ENCODE measurements at regions not wholly inside any gene's neighbourhood (a gene's known extent, or its start where the extent isn't known, plus 50 kb on each side); places are given as distances from the start of the nearest gene placed in this dataset.

- no peak overlapping the region for H3K27ac ChIP-seq (replicated peaks)
- TF ChIP-seq POLR2AphosphoS5 (IDR thresholded peaks at IDR 0.05; ENCODE audit: low read depth) (no peak), GABPA (IDR thresholded peaks at IDR 0.05; ENCODE audit: low read depth) (no peak), SPI1 (IDR thresholded peaks at IDR 0.05; ENCODE audit: borderline replicate concordance, low read depth) (no peak), REST (IDR thresholded peaks at IDR 0.05; ENCODE audit: insufficient replicate concordance, low read depth) (no peak)
- TF ChIP-seq, protein P1, sequence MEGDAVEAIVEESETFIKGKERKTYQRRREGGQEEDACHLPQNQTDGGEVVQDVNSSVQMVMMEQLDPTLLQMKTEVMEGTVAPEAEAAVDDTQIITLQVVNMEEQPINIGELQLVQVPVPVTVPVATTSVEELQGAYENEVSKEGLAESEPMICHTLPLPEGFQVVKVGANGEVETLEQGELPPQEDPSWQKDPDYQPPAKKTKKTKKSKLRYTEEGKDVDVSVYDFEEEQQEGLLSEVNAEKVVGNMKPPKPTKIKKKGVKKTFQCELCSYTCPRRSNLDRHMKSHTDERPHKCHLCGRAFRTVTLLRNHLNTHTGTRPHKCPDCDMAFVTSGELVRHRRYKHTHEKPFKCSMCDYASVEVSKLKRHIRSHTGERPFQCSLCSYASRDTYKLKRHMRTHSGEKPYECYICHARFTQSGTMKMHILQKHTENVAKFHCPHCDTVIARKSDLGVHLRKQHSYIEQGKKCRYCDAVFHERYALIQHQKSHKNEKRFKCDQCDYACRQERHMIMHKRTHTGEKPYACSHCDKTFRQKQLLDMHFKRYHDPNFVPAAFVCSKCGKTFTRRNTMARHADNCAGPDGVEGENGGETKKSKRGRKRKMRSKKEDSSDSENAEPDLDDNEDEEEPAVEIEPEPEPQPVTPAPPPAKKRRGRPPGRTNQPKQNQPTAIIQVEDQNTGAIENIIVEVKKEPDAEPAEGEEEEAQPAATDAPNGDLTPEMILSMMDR (IDR thresholded peaks at IDR 0.05; ENCODE audit: insufficient read depth, low read length) = no peak
- H3K4me3 ChIP-seq (replicated peaks; ENCODE audit: insufficient read depth, low read length) = no peak overlapping the region
- no peaks in the 10 kb centered on the region for H3K27me3 ChIP-seq (ENCODE audit: insufficient read depth, poor library complexity, severe bottlenecking)
- no peak for DNase-seq (ENCODE audit: low read depth in 1 of 2, low spot score in 1 of 2)
Observed at GRCh38 chr12:60487284-60487683, 891.5 kb downstream of the SLC16A7 start.

DNA sequence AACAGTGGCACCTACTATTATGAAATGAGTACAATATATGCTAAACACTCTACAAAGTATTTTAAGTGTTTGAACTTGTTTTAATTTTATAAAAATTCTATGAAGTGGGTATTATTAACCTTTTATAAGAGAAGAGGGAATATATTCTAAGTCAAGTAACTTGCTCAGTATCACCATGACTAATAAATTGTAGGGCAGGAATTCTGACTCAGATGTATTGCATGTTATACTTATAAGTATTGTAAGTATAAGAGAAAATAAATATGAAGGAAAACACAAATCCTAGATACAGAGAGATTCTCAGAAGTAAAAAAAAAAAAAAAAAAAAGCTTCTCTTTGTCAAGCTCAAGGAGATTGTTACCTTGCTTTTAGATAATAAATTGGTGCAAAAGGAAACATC, 893.2 kb downstream of the SLC16A7 start:
- no peaks in the 10 kb centered on the region for H3K27me3 ChIP-seq (ENCODE audit: insufficient read depth, poor library complexity, severe bottlenecking)
- no peak overlapping the region for H3K27ac ChIP-seq (replicated peaks)
- TF ChIP-seq, protein P1 (IDR thresholded peaks at IDR 0.05; ENCODE audit: insufficient read depth, low read length) = no peak
- TF ChIP-seq POLR2AphosphoS5 (IDR thresholded peaks at IDR 0.05; ENCODE audit: low read depth) = no peak
- no peak overlapping the region for H3K4me3 ChIP-seq (replicated peaks; ENCODE audit: insufficient read depth, low read length)
- no peak for DNase-seq (ENCODE audit: low read depth in 1 of 2, low spot score in 1 of 2)

DNA sequence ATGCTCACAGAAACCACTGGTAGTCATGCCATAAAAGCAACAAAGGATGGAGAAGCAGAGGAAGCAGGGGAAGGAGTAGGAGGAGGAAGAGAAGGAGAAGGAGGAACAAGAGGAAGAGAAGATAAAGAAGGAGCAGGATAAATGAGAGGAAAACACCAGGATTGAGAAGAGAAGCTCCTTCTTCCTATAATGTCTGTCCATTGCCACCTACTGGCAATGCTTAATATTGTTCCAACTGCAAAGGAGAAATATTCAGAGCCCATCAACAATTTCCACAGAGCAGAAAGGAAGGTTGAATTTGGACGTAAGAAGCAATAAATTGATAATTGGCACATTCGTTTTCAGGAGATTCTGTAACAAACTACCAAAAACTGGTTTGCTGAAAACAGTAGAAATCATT, 898.4 kb downstream of the SLC16A7 start:
- H3K27ac ChIP-seq (replicated peaks) = no peak overlapping the region
- H3K4me3 ChIP-seq (replicated peaks; ENCODE audit: insufficient read depth, low read length) = no peak overlapping the region
- TF ChIP-seq POLR2AphosphoS5 (IDR thresholded peaks at IDR 0.05; ENCODE audit: low read depth) (no peak), SPI1 (IDR thresholded peaks at IDR 0.05; ENCODE audit: borderline replicate concordance, low read depth) (no peak), REST (IDR thresholded peaks at IDR 0.05; ENCODE audit: insufficient replicate concordance, low read depth) (no peak), GABPA (IDR thresholded peaks at IDR 0.05; ENCODE audit: low read depth) (no peak)
- TF ChIP-seq, protein P1 (IDR thresholded peaks at IDR 0.05; ENCODE audit: insufficient read depth, low read length) = peak; percentile 25
- DNase-seq (ENCODE audit: low read depth in 1 of 2, low spot score in 1 of 2) = peak in 1 of 2 experiments; percentile 2
- H3K27me3 ChIP-seq (ENCODE audit: insufficient read depth, poor library complexity, severe bottlenecking) = no peaks in the 10 kb centered on the region

DNA sequence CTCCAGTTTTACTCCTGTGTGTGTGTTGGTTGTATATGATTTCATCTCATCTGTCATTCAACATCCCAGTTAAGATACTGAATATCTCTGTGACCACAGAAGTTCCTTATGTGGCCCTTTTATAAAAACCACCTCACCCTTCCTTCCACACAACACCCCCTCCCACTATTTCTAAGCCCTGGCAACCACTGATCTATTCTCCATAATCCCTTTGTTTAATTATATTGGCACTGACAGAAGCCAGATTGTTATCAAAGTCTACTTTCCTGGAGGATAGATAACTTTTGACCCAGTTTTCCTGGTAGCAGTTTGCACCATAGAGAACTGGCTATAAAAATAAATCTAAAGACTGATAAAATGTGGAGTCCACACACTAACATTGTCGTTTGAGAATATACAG, 902.8 kb downstream of the SLC16A7 start:
- no peak overlapping the region for H3K4me3 ChIP-seq (replicated peaks; ENCODE audit: insufficient read depth, low read length)
- TF ChIP-seq POLR2AphosphoS5 (IDR thresholded peaks at IDR 0.05; ENCODE audit: low read depth) (no peak), SPI1 (IDR thresholded peaks at IDR 0.05; ENCODE audit: borderline replicate concordance, low read depth) (no peak), REST (IDR thresholded peaks at IDR 0.05; ENCODE audit: insufficient replicate concordance, low read depth) (no peak), GABPA (IDR thresholded peaks at IDR 0.05; ENCODE audit: low read depth) (no peak)
- TF ChIP-seq, protein P1 (IDR thresholded peaks at IDR 0.05; ENCODE audit: insufficient read depth, low read length) = no peak
- no peaks in the 10 kb centered on the region for H3K27me3 ChIP-seq (ENCODE audit: insufficient read depth, poor library complexity, severe bottlenecking)
- H3K27ac ChIP-seq (replicated peaks) = no peak overlapping the region
- no peak for DNase-seq (ENCODE audit: low read depth in 1 of 2, low spot score in 1 of 2)
